IMR-90 (cell line): ENCODE measurements at regions not wholly inside any gene's neighbourhood (a gene's known extent, or its start where the extent isn't known, plus 50 kb on each side); places are given as distances from the start of the nearest gene placed in this dataset.

Experiments
- CEBPB ChIP-seq: IDR thresholded peaks from 2 replicates; pipeline ENCODE4 v1.6.1; 2012; ENCODE audit warnings: low read depth, low read length, improper control_type of control experiment
- FOS ChIP-seq: fragments of 150-350 bp; IDR thresholded peaks from 2 replicates; pipeline ENCODE4 v1.6.1; 2016; ENCODE audit warnings: low read depth, low read length
- MAFK ChIP-seq: IDR thresholded peaks from 2 replicates; pipeline ENCODE4 v1.6.1; 2012; ENCODE audit warnings: low read depth, low read length, improper control_type of control experiment
- MAZ ChIP-seq: IDR thresholded peaks from 2 replicates; pipeline ENCODE4 v1.6.1; 2012; ENCODE audit warnings: low read depth, mild to moderate bottlenecking, low read length, improper control_type of control experiment, moderate library complexity, borderline replicate concordance
- MXI1 ChIP-seq: IDR thresholded peaks from 2 replicates; pipeline ENCODE4 v1.6.1; 2012; ENCODE audit warnings: low read depth, mild to moderate bottlenecking, low read length, moderate library complexity, borderline replicate concordance
- NFE2L2 ChIP-seq: fragments of 150-350 bp; IDR thresholded peaks from 2 replicates; pipeline ENCODE4 v1.6.1; 2016; ENCODE audit warnings: low read depth, mild to moderate bottlenecking, low read length
- POLR2A ChIP-seq: IDR thresholded peaks from 2 replicates; pipeline ENCODE4 v1.6.1; 2012; ENCODE audit warnings: mild to moderate bottlenecking, low read depth, low read length
- RAD21 ChIP-seq: IDR thresholded peaks from 2 replicates; pipeline ENCODE4 v1.6.1; 2012; ENCODE audit warnings: low read length, improper control_type of control experiment
- RCOR1 ChIP-seq: IDR thresholded peaks from 2 replicates; pipeline ENCODE4 v1.6.1; 2012; ENCODE audit warnings: mild to moderate bottlenecking, low read length, improper control_type of control experiment; ENCODE audit not compliant: insufficient replicate concordance
- RFX5 ChIP-seq: IDR thresholded peaks from 2 replicates; pipeline ENCODE4 v1.8.0; 2012; ENCODE audit warnings: low read depth, mild to moderate bottlenecking, low read length, moderate library complexity
- SMC3 ChIP-seq: fragments of 150-350 bp; IDR thresholded peaks from 2 replicates; pipeline ENCODE4 v1.6.1; 2016; ENCODE audit warnings: low read depth, mild to moderate bottlenecking, antibody characterized with exemption, low read length, moderate library complexity
- TF ChIP-seq, protein P1 (sequence below): conservative IDR thresholded peaks from 2 replicates; pipeline ENCODE4 v1.5.1; 2012; ENCODE audit warnings: mild to moderate bottlenecking, low read depth, low read length, improper control_type of control experiment
- TF ChIP-seq, protein P2 (sequence below): fragments of 150-350 bp; IDR thresholded peaks from 2 replicates; pipeline ENCODE4 v1.6.1; 2017; ENCODE audit warnings: mild to moderate bottlenecking, antibody characterized with exemption, low read length, low read depth

- TF ChIP-seq RAD21 (no peak), POLR2A (no peak), SMC3 (no peak), MAFK (no peak), CEBPB (no peak), MAZ (no peak), RFX5 (no peak), NFE2L2 (no peak), RCOR1 (no peak), MXI1 (no peak), FOS (no peak)
- TF ChIP-seq, protein P1, sequence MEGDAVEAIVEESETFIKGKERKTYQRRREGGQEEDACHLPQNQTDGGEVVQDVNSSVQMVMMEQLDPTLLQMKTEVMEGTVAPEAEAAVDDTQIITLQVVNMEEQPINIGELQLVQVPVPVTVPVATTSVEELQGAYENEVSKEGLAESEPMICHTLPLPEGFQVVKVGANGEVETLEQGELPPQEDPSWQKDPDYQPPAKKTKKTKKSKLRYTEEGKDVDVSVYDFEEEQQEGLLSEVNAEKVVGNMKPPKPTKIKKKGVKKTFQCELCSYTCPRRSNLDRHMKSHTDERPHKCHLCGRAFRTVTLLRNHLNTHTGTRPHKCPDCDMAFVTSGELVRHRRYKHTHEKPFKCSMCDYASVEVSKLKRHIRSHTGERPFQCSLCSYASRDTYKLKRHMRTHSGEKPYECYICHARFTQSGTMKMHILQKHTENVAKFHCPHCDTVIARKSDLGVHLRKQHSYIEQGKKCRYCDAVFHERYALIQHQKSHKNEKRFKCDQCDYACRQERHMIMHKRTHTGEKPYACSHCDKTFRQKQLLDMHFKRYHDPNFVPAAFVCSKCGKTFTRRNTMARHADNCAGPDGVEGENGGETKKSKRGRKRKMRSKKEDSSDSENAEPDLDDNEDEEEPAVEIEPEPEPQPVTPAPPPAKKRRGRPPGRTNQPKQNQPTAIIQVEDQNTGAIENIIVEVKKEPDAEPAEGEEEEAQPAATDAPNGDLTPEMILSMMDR, result no peak
- TF ChIP-seq, protein P2, sequence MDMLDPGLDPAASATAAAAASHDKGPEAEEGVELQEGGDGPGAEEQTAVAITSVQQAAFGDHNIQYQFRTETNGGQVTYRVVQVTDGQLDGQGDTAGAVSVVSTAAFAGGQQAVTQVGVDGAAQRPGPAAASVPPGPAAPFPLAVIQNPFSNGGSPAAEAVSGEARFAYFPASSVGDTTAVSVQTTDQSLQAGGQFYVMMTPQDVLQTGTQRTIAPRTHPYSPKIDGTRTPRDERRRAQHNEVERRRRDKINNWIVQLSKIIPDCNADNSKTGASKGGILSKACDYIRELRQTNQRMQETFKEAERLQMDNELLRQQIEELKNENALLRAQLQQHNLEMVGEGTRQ, result no peak
Measured at GRCh38 chr6:97885828-97886227, 602.8 kb upstream of the MMS22L start.
